Endothelial cell of umbilical vein (primary cell): ENCODE measurements at regions not wholly inside any gene's neighbourhood (a gene's known extent, or its start where the extent isn't known, plus 50 kb on each side); places are given as distances from the start of the nearest gene placed in this dataset.

ENCODE experiments used
- EZH2 ChIP-seq: IDR thresholded peaks from 2 replicates; pipeline ENCODE4 v1.6.1; 2012; ENCODE audit warnings: borderline replicate concordance, low read depth, mild to moderate bottlenecking, moderate library complexity, low read length, inconsistent platforms; ENCODE audit not compliant: severe bottlenecking
- GATA2 ChIP-seq: IDR thresholded peaks from 2 replicates; pipeline ENCODE4 v1.7.0; 2011; ENCODE audit warnings: low read depth, mild to moderate bottlenecking, moderate library complexity, mixed read lengths, low read length; ENCODE audit not compliant: insufficient read length, insufficient read depth
- MYC ChIP-seq: IDR thresholded peaks from one replicate; pipeline ENCODE4 v1.6.1; 2011; ENCODE audit warnings: mild to moderate bottlenecking, low read depth, low read length
- POLR2A ChIP-seq: IDR thresholded peaks from 2 replicates; pipeline ENCODE4 v1.6.1; 2012; ENCODE audit warnings: low read depth, mild to moderate bottlenecking, control low read depth, low read length
- POLR2AphosphoS5 ChIP-seq: IDR thresholded peaks from 2 replicates; pipeline ENCODE4 v1.6.1; 2012; ENCODE audit warnings: low read depth, mild to moderate bottlenecking, control low read depth, low read length, moderate library complexity; ENCODE audit not compliant: insufficient read depth
- TF ChIP-seq, protein P1 (sequence below), 2 donors: IDR thresholded peaks; 1 replicate in 1 of 2; 2 replicates in 1 of 2; pipeline ENCODE4 v1.5.1; 2011; ENCODE audit warnings: low read length in 2 of 2, mild to moderate bottlenecking in 2 of 2, moderate library complexity in 2 of 2, control low read depth in 1 of 2, inconsistent platforms in 1 of 2, low read depth in 1 of 2; ENCODE audit not compliant: insufficient read depth in 1 of 2; ENCODE audit errors: extremely low read depth in 1 of 2
- TF ChIP-seq, protein P2 (sequence below): IDR thresholded peaks from 2 replicates; pipeline ENCODE4 v1.6.1; 2011; ENCODE audit not compliant: insufficient read depth, insufficient read length

DNA sequence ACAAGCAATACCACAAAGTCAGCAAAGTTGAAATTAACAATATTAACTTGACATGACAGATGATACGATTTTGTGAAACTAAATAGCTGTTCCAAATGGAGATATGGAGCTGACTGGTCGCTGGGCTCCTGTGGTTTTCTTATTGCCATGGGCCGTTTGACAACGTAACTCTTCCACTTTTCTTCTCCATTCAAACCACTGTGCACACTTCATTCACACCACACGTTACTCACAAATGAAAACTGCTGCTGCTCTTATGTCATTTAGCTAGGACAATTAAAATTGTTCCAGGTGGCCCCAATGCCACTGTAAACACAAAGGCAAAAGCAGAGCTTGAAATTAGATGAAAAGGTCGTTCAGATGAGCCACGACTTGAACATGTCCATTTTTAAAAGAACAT, 94.0 kb upstream of the VGLL4 start:
- TF ChIP-seq, protein P1, sequence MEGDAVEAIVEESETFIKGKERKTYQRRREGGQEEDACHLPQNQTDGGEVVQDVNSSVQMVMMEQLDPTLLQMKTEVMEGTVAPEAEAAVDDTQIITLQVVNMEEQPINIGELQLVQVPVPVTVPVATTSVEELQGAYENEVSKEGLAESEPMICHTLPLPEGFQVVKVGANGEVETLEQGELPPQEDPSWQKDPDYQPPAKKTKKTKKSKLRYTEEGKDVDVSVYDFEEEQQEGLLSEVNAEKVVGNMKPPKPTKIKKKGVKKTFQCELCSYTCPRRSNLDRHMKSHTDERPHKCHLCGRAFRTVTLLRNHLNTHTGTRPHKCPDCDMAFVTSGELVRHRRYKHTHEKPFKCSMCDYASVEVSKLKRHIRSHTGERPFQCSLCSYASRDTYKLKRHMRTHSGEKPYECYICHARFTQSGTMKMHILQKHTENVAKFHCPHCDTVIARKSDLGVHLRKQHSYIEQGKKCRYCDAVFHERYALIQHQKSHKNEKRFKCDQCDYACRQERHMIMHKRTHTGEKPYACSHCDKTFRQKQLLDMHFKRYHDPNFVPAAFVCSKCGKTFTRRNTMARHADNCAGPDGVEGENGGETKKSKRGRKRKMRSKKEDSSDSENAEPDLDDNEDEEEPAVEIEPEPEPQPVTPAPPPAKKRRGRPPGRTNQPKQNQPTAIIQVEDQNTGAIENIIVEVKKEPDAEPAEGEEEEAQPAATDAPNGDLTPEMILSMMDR (IDR thresholded peaks at IDR 0.05; ENCODE audit: extremely low read depth in 1 of 2, insufficient read depth in 1 of 2, low read depth in 1 of 2, low read length in 2 of 2): no peak
- TF ChIP-seq POLR2AphosphoS5: no peak
- no peak for TF ChIP-seq POLR2A
- no peak for TF ChIP-seq GATA2
- no peak for TF ChIP-seq MYC
- no peak for TF ChIP-seq EZH2
- TF ChIP-seq, protein P2, sequence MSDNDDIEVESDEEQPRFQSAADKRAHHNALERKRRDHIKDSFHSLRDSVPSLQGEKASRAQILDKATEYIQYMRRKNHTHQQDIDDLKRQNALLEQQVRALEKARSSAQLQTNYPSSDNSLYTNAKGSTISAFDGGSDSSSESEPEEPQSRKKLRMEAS: no peak
